ENCODE measurements at regions not wholly inside any gene's neighbourhood (a gene's known extent, or its start where the extent isn't known, plus 50 kb on each side); places are given as distances from the start of the nearest gene placed in this dataset.

DNA sequence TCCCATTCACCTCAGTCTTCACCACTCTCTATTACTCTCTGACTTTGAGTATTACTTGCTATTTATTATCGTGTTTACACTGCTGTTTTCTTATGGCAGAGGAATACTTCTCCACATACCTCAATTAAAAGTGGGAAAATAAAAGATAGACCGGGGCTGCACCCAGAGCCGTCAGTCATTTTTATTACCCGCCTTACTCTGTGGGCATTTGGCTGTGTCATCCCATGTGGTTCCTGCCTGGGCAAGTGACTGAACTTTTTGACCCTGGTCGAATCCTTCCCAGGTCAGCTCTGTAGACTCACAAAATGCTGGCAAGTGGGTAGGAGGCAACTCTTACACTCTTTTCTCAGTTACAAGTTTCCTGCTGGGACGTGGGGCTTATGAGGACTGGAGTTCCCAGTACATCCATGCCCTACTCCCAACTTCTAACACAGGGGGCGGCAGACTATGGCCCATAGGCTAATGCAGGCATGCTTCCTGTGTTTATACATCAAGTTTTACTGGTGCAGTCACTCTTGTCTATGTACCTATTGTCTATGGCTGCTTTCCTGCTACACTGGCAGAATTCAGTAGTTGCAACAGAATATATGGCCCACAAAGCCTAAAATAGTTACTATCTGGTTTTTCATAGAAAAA, 69.5 kb upstream of the KCND3 start:
- TF ChIP-seq, protein P1, sequence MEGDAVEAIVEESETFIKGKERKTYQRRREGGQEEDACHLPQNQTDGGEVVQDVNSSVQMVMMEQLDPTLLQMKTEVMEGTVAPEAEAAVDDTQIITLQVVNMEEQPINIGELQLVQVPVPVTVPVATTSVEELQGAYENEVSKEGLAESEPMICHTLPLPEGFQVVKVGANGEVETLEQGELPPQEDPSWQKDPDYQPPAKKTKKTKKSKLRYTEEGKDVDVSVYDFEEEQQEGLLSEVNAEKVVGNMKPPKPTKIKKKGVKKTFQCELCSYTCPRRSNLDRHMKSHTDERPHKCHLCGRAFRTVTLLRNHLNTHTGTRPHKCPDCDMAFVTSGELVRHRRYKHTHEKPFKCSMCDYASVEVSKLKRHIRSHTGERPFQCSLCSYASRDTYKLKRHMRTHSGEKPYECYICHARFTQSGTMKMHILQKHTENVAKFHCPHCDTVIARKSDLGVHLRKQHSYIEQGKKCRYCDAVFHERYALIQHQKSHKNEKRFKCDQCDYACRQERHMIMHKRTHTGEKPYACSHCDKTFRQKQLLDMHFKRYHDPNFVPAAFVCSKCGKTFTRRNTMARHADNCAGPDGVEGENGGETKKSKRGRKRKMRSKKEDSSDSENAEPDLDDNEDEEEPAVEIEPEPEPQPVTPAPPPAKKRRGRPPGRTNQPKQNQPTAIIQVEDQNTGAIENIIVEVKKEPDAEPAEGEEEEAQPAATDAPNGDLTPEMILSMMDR (conservative IDR thresholded peaks at IDR 0.05), result no peak
- no peak for TF ChIP-seq EZH2 (IDR thresholded peaks at IDR 0.05; ENCODE audit: low read depth)
